HS-5 (cell line): ENCODE measurements at regions not wholly inside any gene's neighbourhood (a gene's known extent, or its start where the extent isn't known, plus 50 kb on each side); places are given as distances from the start of the nearest gene placed in this dataset.
"Not testable (repeated sequence)": the region's sequence is repeated elsewhere in the genome, so short reads cannot be mapped to it uniquely, and the experiment has no call there.

ENCODE experiments used
- DNase-seq: peaks from one replicate; pipeline ENCODE4 v3.0.0-alpha.2; 2012; ENCODE audit warnings: low read depth

DNA sequence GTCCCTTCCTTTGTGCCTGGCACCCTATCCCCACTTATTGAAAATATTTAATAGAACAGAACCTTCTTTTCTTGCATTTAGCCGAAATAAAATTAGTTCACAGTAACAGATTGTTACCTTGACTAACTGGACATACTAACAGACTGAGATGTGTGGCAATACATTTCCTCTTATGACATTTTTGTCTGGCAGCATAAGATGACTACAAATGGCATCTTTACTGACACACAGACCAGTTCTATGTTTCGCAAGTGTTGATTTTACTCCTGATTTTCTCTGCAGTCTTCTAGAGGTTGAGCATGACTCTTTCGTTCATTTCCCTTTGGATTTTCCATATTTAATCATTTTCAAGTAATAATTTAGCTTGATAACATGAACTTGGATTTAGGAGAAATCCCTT, 474.6 kb downstream of the CBLN4 start:
- DNase-seq: no peak

DNA sequence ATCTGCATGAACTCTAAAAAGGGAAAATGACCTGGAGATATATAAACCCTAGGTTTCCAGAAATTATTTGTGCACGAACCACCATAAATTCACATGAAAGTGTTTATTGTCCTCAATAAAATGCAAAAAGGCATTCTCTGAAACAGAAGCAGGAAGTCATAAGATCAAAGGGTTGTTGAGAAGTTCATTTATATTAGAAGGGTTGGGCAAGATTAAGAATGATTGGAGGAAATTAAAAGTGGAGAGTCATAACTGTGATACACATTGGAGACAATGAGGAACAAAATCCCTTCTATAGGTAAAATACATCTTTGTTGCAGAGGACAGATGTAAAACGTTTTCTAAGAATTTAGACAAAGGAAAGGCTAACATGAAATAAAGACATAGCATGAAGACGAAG, 476.8 kb downstream of the CBLN4 start:
- no peak for DNase-seq

DNA sequence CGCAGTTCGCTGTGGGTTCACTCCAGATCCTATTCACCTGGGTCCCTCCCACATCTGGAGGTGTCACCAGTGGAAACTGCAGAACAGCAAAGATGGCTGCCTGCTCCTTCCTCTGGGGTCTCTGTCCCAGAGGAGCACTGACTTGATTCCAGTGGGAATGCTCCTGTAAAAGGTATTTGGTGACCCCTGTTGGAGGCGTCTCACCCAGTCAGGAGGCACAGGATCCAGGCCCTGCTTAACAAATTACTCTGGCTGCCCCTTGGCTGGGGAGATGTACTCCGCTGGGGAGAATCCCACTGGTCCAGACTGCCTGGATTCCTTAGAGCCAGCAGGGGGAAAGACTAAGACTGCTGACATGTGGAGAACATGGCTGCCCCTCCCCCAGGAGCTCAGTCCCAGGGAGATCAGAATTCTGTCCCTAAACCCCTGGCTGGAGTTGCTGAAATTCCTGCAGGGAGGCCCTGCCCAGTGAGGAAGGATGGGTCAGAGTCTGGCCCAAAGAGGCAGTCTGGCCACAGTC, 483.0 kb downstream of the CBLN4 start:
- no peak for DNase-seq

DNA sequence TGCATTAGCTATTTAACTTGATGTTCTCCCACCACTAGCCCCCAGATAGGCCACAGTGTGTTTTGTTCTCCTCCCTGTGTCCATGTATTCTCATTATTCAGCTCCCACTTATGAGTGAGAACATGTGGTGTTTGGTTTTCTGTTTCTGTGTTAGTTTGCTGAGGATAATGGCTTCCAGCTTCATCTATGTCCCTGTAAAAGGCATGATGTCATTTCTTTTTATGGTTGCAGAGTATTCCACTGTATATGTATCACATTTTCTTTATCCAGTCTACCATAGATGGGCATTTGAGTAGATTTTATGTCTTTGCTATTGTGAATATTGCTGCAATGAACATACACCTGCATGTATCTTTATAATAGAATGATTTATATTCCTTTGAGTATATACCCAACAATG, 487.7 kb downstream of the CBLN4 start:
- DNase-seq: not testable (repeated sequence)

DNA sequence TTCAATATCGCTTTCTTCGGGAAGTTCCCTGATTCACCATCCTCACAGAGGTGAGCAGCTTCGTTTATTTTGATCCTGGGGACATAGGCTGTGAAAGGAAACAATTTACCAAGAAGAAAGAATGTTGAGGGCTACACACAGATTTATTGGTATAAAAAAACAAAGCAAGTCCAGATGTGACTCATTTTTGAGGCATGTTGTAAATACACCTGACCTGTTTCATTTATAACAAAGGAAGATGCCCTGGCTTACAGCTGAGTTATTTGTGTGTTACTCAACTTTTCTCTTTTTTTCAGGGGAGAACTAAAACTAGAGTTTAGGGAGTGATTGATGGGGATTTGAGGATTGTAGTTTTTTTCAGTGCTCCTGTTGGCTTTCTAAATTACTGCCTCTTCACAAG, 489.5 kb downstream of the CBLN4 start:
- no peak for DNase-seq

DNA sequence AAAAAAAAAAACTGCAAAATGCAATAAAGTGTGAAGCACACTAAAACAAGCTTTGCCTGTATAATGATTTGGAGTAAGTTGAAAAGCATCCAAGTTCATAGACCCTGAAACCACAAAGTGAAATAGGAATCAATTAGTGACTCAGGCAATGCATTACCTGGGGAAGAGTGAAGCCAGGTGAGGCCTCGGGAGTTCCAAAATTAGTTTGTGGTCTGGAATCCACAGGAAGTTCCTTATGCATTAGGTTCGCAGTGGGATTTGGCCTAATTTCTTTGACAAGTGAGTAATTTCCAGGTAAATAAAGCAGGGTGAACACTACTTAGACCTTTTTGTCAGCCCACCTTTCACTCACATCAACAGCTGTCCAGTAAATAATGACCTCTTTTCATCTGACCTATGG, 490.8 kb downstream of the CBLN4 start:
- DNase-seq: no peak

DNA sequence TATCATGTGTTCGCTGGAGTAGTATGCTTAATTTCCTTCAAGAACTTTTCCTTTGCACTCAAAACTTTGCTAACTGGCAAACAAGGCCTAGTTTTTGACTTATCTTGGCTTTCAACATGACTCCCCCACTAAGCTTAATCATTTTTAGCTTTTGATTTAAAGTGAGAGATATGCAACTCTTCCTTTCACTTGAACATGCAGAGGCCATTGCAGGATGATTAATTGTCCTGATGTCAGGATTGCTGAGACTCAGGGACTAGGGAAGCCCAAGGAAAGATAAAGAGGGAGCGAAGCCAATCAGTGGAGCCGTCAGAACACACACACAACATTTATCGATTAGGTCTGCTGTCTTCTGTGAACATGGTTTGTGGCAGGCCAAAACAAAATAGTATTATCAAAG, 491.4 kb downstream of the CBLN4 start:
- DNase-seq: no peak

DNA sequence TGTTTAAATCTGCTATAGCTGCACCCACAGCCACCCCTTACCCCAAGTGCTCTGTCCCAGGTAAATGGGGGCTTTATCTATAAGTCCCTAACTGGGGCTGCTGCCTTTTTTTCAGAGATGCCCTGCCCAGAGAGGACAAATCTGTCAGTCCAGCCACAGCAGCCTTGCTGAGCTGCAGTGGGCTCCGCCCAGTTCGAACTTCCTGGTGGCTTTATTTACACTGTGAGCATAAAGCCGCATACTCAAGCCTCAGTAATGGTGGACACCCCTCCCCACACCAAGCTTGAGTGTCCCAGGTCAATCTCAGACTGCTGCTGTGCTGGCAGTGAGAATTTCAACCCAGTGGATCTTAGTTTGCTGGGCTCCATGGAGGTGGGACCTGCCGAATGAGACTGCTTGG, 505.2 kb downstream of the CBLN4 start:
- DNase-seq: no peak

DNA sequence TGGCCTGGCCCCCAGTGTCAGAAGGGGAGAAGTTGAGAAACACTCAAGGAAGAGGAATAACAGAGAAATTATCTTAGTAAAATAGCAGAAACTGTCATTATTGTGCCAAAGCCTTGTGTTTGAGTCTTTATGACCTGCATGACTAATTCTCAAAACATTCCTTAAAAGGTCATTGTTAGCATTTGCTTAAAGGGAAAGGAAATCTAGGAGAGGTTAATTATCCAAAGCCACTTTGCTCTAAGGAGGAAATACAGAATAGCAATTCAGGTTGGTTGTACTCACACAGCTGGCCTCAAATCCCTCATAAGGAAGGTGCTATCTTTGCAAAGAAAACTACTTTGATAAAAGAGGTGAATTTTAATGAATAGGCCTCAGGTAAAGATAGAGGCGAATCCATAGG, 516.7 kb downstream of the CBLN4 start:
- no peak for DNase-seq

DNA sequence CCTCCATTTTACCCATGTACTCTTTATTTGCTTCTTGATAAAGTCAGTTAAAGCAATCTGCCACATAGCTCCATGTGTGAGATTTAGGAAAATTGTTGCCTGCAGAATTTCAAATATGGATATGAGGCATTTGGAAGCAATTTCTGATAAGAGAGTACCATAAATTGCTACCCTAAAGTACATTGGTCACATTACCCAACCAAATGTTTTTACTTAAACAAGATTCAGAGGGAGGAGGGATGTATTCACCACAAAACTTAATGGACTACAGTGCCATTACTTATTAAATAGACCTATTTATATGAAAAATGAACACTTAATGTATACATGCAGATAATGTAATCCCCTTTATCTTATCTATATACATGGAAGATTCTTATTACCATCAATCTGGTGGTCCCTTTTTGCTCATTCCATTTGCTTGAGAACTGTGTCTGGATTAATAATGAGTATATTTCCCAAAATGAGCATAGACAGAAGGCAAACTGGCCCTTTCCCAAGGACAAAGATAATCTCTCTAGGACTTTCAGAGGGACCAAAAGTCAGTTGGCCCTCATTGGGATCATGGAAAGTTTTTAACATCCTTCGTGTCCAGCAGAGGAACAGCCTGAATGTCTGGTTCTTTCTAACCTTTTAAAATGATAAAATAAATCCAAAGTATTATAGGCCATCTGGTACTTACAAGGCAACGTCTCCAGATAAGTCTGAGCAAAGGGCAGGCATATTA, 526.4 kb downstream of the CBLN4 start:
- no peak for DNase-seq

DNA sequence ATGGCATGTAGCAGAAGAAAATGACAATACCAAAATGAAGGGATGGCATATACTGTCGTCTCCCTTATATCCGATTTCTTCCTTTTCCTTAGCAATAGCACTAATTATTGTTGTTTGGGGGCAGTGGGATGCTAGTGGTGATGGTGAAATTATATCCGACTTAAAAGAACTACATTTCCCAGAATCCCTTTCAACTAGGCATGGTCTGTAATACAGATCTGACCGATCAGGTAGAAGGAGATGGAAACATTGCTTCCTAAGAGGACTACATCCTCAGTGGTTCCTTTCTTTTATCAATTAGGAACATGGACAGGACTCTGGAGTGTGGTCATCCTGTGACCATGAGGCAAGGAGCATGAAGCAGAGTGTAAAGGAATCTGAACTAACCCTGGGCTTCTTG, 532.6 kb downstream of the CBLN4 start:
- DNase-seq: no peak

DNA sequence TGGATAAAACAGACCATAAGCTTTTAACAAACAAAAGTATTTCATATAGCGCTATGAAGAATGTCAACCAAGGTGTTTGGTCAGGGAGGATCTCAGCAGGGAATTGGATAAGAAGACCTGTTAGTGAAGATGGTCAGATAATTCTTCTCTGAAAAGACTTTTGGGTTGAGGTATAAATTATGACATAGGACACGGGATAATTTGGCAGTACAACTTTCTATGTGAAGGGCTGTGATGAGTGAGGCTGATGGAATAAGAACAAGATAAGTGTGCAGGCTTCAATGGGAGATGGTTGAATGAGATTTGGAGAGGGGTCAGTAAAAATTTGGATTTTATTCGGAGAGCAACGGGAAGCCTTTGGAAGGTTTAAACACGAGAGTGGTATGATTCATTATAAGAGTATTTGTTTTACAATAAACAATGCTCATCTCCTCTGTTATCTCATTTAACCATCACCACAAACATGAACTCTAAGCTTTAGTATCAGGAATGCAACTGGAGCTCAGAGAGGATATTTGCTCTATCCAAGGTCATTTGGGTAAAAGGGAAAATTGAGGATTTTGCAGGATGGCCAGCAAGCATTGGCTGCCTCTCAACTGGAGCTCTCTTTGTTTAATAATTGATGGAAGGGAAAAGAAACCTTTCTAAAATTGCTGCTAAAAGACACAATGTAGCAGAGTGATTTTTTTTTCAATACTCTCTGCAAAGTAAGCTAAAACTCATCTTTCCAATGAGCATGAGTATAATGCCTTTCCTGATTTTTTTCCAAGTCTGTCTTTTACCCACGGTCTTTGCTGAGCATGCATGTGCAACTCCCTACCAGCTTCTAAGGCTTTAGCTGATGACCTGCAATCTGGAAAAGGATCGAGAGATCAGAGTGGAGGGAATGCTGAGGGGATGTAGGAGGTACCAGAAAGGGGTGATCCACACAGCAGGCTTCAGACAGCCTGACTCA, 534.0 kb downstream of the CBLN4 start:
- DNase-seq: no peak

DNA sequence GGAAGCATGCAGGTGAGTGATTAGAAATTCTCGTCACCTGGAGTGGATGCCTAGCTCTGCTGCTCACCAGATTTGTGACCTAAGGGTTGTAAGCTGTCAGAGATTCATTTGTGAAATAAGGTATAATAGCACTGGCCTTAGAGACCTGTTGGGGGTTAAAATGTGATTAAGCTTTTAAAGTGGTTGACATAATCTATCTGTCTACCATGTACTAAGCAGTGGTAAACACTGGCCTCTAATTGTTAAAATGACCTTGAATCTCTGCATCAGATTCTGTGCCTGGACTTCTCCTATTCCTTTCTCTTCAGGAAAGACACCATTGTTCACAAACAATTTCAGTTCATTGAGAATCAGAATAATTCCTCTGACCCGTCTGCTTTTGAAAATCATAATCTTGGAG, 536.2 kb downstream of the CBLN4 start:
- no peak for DNase-seq

DNA sequence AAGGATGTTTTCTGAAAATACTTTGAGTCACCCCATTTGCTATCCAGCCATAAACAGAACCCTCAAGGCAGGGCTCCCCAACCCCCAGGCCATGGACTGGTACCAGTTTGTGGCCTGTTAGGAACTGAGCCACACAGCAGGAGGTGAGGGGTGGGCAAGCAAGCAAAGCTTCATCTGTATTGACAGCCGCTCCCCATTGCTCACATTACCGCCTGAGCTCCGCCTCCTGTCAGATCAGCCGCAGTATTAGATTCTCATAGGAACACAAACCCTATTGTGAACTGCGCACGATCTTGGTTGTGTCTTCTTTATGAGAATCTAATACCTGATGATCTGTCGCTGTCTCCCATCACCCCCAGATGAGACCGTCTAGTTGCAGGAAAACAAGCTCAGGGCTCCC, 543.8 kb downstream of the CBLN4 start:
- no peak for DNase-seq

DNA sequence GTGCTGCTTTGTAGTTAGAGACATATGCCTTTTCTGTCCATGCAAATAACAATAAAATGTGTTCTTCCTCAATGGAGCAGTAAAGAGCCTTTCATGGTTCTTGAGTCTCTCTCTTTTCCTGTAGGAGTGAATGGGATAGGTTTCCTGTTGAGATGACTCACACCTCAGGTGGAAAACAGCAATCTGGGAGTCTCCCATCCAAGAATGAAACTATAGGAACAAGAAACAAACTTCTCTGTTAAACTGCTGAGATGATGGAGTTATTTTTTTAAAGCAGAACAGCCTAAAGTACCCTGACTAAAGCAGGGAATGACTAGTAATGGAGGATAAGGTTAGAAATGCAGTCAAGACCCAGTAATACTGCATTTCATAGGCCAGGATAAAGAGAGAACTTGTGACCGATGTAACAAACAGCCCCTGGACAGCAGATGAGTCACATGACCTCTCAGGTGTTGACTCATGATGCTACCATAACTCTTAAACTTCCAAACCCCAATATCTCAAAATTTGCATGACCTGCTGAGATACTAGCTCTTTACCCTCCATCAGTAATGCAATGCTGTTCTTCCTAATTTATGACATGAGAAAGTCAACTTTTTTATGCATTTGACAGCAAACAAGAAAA, 548.9 kb downstream of the CBLN4 start:
- no peak for DNase-seq

DNA sequence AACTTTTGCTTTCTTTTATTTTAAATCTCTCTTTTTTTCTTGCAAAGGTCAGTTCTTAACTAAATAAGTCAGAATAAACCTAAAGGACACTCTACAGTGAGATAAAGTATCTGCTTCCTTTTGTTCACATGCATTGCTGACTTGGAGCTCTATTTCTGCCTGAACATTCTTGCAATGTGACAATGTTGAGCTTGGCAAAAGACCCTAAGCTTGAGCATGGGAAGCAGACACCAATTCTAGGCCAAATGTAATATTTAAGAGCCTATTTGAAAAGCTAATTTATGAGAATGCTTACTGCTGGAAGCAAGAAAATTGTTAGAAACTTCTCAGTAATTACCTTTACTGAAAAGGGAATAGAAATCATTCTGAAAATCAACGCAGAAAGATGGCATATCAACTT, 556.2 kb downstream of the CBLN4 start:
- no peak for DNase-seq

DNA sequence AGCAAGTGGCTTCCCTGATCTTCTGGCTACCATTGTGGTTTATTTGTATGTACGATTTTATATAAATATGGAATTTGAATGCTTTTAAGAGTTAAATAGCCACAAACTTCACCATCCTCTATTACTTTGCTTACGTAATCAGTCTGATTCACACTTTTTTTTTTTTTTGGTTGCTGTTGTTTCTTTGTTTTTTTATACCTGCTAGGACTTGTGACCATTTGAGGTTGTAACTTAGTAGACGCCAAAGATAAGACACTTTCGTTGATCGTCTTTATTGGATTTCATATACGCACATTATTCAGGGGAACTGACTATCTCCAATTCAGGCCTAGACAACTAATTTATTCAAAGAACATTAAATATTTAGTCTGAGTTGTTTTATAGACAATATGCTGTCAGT, 559.0 kb downstream of the CBLN4 start:
- no peak for DNase-seq

DNA sequence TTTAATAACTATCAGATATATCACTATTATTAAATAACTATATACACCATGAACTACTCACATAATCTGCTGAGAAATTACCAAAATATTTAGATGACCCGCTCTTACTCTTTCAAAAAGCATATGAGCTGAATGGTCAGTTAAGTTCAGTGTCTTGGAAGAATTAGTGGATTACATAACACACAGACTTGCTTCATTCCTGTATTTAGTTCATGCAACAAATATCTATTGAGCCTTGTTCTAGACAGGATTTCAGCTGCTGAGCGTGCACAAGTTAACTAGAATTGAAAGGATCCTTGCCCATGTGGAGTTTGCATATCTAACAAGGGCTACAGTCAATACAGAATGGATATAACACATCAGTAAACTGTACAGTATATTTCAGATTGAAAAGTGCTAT, 566.2 kb downstream of the CBLN4 start:
- DNase-seq: no peak

DNA sequence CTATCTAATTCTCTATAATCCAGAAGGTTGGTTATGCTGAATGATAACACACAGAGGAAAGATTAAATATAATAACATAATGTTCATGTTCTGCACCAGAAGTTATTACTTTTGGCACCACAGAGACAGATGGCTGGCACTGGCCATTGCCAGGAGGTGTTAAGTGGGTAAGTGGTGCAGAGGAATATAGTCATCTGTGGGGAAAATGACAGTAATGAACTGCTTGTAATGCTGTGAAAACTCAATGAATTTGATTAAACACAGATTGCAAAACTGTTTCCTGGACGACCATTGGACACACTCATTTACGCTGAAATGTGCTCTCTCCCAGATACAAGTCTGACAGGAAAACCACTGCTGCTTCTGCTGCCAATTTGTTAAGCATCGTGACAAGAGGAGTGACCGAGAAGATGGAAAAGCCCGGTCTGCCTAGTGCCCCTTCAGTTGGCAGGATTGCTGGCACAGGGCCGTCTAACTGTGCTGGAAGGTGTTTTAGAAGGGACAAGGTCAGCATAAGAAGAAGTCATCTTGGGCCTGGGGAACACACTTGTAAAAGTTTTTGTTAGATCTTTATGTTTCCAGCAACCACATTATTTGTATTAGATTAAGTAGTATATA, 567.4 kb downstream of the CBLN4 start:
- no peak for DNase-seq

DNA sequence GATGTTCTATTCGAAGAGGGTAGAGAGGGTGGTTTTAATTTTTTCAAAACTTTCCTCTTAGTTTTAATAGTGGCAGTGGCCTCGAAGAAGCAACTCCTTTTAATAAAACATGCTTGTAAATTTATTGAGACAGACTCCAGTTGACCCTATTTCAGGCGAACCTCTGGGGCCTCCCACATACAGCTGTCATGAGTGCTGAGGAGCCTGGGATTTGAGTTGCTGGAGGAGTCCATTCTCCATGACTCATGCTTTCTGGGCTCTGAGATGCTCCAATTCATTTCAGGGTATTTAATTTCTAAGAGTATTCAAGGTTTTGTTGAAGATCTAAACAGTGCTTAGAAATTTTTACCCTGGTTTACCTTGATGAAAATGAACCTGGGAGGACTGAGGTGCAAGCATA, 580.4 kb downstream of the CBLN4 start:
- no peak for DNase-seq

DNA sequence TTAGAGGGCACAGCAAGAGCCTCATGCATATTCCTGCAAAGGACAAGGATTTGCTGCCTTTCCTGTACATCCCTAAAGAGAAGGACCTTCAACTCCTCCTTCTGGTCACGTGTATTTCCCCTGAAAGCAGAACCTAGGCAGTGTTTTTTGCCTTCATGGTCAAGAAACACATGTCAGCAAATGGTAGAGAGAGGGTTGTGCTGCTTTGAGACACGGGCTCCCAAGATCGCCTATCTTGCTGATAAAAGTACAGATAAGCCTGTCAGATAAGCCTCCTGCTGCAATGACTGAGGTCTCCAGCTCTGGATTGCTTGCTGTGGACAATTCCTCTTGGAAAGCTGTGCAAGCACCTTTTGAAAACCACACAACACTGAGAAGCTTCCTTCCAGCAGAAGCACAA, 580.8 kb downstream of the CBLN4 start:
- no peak for DNase-seq

DNA sequence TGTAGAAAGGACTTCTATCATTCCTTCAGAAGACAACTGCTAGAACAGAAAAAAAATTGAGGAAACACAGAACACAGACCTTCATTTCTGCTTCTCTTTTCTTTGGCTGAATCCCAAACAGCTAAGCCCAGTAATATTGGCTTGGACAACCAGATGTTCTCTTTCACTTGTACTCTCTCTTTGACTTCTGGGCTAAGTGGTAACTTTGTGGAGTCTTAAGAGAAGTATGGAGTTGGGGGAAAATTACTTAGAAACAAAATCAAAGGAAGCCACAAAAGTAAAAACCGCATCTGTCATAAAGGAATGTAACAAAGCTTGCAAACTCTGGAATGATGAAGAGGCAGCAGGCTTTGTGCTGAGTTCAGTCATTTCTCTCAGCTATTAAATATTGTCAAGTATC, 587.5 kb downstream of the CBLN4 start:
- no peak for DNase-seq
